Neural cell (in vitro differentiated cells): ENCODE measurements at regions not wholly inside any gene's neighbourhood (a gene's known extent, or its start where the extent isn't known, plus 50 kb on each side); places are given as distances from the start of the nearest gene placed in this dataset.

Experiments used
- H2AFZ ChIP-seq: fragments of 200-600, 300-800 bp; sonication (generic), shearing (Covaris generic); 2 replicates; pipeline ENCODE4 v1.6.0; 2014; ENCODE audit warnings: low read depth, mild to moderate bottlenecking, antibody characterized with exemption, low read length, moderate library complexity
- H3F3A ChIP-seq: fragments of 200-600 bp; shearing (Covaris generic); 2 replicates; pipeline ENCODE4 v1.6.1; 2016; ENCODE audit warnings: mild to moderate bottlenecking, moderate library complexity, mixed read lengths, antibody characterized with exemption, low read length; ENCODE audit not compliant: insufficient read depth, poor library complexity, severe bottlenecking
- H3K27ac ChIP-seq: fragments of 200-600, 300-800 bp; sonication (generic), shearing (Covaris generic); 2 replicates; pipeline ENCODE4 v1.5.1; 2014; ENCODE audit warnings: mild to moderate bottlenecking, low read length, moderate library complexity
- H3K27me3 ChIP-seq: fragments of 300-800, 200-600 bp; sonication (generic), shearing (Covaris generic); 2 replicates; pipeline ENCODE4 v1.6.0; 2014; ENCODE audit warnings: mild to moderate bottlenecking, low read depth, low read length, moderate library complexity; ENCODE audit not compliant: insufficient read depth
- H3K36me3 ChIP-seq: fragments of 300-800, 200-600 bp; sonication (generic), shearing (Covaris generic); 2 replicates; pipeline ENCODE4 v1.5.1; 2014; ENCODE audit warnings: mild to moderate bottlenecking, antibody characterized with exemption, low read length, moderate library complexity; ENCODE audit not compliant: insufficient read depth
- H3K4me2 ChIP-seq: fragments of 300-800, 200-600 bp; sonication (generic), shearing (Covaris generic); 2 replicates; pipeline ENCODE4 v1.6.0; 2014; ENCODE audit warnings: mild to moderate bottlenecking, low read length
- H3K4me3 ChIP-seq: fragments of 300-800, 200-600 bp; sonication (generic), shearing (Covaris generic); 2 replicates; pipeline ENCODE4 v1.5.1; 2014; ENCODE audit warnings: mild to moderate bottlenecking, low read length, moderate library complexity
- H3K79me2 ChIP-seq: fragments of 200-600 bp; shearing (Covaris generic); replicated peaks from 2 replicates; pipeline ENCODE4 v1.6.0; 2014; ENCODE audit warnings: mild to moderate bottlenecking, low read length, moderate library complexity; ENCODE audit not compliant: insufficient read depth
- H3K9ac ChIP-seq: fragments of 300-800, 200-600 bp; sonication (generic), shearing (Covaris generic); 2 replicates; pipeline ENCODE4 v1.6.1; 2016; ENCODE audit warnings: mild to moderate bottlenecking, low read length, mixed read lengths
- H3K9me2 ChIP-seq: fragments of 200-600 bp; shearing (Covaris generic); 2 replicates; pipeline ENCODE4 v1.6.1; 2016; ENCODE audit warnings: mild to moderate bottlenecking, low read length, mixed read lengths; ENCODE audit not compliant: insufficient read depth
- H3K9me3 ChIP-seq: fragments of 200-600, 300-800 bp; sonication (generic), shearing (Covaris generic); 2 replicates; pipeline ENCODE4 v1.6.1; 2016; ENCODE audit warnings: mild to moderate bottlenecking, mixed run types, low read length, moderate library complexity, mixed read lengths
- H4K20me1 ChIP-seq: fragments of 200-600 bp; shearing (Covaris generic); 2 replicates; pipeline ENCODE4 v1.6.1; 2016; ENCODE audit warnings: mild to moderate bottlenecking, mixed run types; ENCODE audit not compliant: insufficient read depth
- CTCF ChIP-seq: fragments of 450-650 bp; IDR thresholded peaks from 2 replicates; pipeline ENCODE4 v1.5.1; 2014; ENCODE audit warnings: antibody characterized with exemption, mild to moderate bottlenecking, moderate library complexity; ENCODE audit not compliant: poor library complexity, severe bottlenecking
- EP300 ChIP-seq: fragments of 450-650 bp; conservative IDR thresholded peaks from 2 replicates; pipeline ENCODE4 v1.6.1; 2014; ENCODE audit warnings: antibody characterized with exemption, mild to moderate bottlenecking, moderate library complexity; ENCODE audit not compliant: poor library complexity, severe bottlenecking
- EZH2 ChIP-seq: fragments of 200-600, 300-800 bp; shearing (Covaris generic), sonication (generic); IDR thresholded peaks from 2 replicates; pipeline ENCODE4 v1.6.1; 2014; ENCODE audit warnings: antibody characterized with exemption, low read length, borderline replicate concordance, mild to moderate bottlenecking; ENCODE audit not compliant: insufficient read depth, poor library complexity, severe bottlenecking
- MXI1 ChIP-seq: fragments of 450-650 bp; conservative IDR thresholded peaks from 2 replicates; pipeline ENCODE4 v1.6.1; 2014; ENCODE audit warnings: antibody characterized with exemption, mild to moderate bottlenecking; ENCODE audit not compliant: poor library complexity, severe bottlenecking
- POLR2AphosphoS5 ChIP-seq: IDR thresholded peaks from 2 replicates; pipeline ENCODE4 v1.6.1; 2012
- RAD21 ChIP-seq: fragments of 450-650 bp; conservative IDR thresholded peaks from 2 replicates; pipeline ENCODE4 v1.6.1; 2014; ENCODE audit warnings: antibody characterized with exemption, mild to moderate bottlenecking, moderate library complexity
- REST ChIP-seq: IDR thresholded peaks from 2 replicates; pipeline ENCODE4 v1.6.1; 2012; ENCODE audit warnings: borderline replicate concordance
- SMC3 ChIP-seq: fragments of 450-650 bp; conservative IDR thresholded peaks from 2 replicates; pipeline ENCODE4 v1.6.1; 2014; ENCODE audit warnings: antibody characterized with exemption, mild to moderate bottlenecking, moderate library complexity; ENCODE audit not compliant: poor library complexity
- TAF1 ChIP-seq: IDR thresholded peaks from 2 replicates; pipeline ENCODE4 v1.6.1; 2012; ENCODE audit warnings: low read depth

GRCh38 chr14:29098656-29099055 lies 332.1 kb downstream of the FOXG1 start:
- no peaks in the 10 kb centered on the region for H3K9me2 ChIP-seq

GRCh38 chr14:29102266-29102665 lies 335.7 kb downstream of the FOXG1 start:
- no peak overlapping the region for H3K27ac ChIP-seq
- H3K9me2 ChIP-seq: no peaks in the 10 kb centered on the region
- H3K9ac ChIP-seq: no peak overlapping the region
- no peaks in the 10 kb centered on the region for H3K9me3 ChIP-seq
- H3K4me3 ChIP-seq: no peak overlapping the region
- no peaks in the 10 kb centered on the region for H3K27me3 ChIP-seq
- no peaks in the 10 kb centered on the region for H4K20me1 ChIP-seq
- no peak overlapping the region for H3K4me2 ChIP-seq
- H3K79me2 ChIP-seq: no peaks in the 10 kb centered on the region
- H2AFZ ChIP-seq: no peak overlapping the region
- no peaks in the 10 kb centered on the region for H3F3A ChIP-seq
- no peaks in the 10 kb centered on the region for H3K36me3 ChIP-seq
- TF ChIP-seq SMC3 (no peak), MXI1 (no peak), TAF1 (no peak), POLR2AphosphoS5 (no peak), CTCF (no peak), REST (no peak), RAD21 (no peak)

More at GRCh38 chr14:29098656-29099055, 332.1 kb downstream of the FOXG1 start:
- Histone ChIP-seq H3K27me3 (no peaks in the 10 kb centered on the region), H3K4me3 (peak overlapping the region; percentile 36), H3K79me2 (no peaks in the 10 kb centered on the region), H3K9me3 (no peaks in the 10 kb centered on the region), H3K27ac (peak overlapping the region; percentile 42), H2AFZ (no peak overlapping the region), H3K36me3 (no peaks in the 10 kb centered on the region), H4K20me1 (no peaks in the 10 kb centered on the region), H3K4me2 (peak overlapping the region; percentile 11), H3F3A (no peaks in the 10 kb centered on the region), H3K9ac (no peak overlapping the region)
- TF ChIP-seq EP300 (peak; percentile 63), EZH2 (no peak), RAD21 (no peak), POLR2AphosphoS5 (no peak), CTCF (no peak), TAF1 (no peak), MXI1 (no peak), REST (peak; percentile 72), SMC3 (no peak)
